ENCODE measurements at regions not wholly inside any gene's neighbourhood (a gene's known extent, or its start where the extent isn't known, plus 50 kb on each side); places are given as distances from the start of the nearest gene placed in this dataset.

- no peak overlapping the region for H3K4me3 ChIP-seq
- H4K20me1 ChIP-seq = no peaks in the 10 kb centered on the region
- H3K36me3 ChIP-seq = no peaks in the 10 kb centered on the region
- TF ChIP-seq Cebpa-rat (IDR thresholded peaks at IDR 0.05) = no peak
- H3K4me2 ChIP-seq = no peak overlapping the region
- no peaks in the 10 kb centered on the region for H3K9me3 ChIP-seq
- H3K9ac ChIP-seq = no peak overlapping the region
- no peaks in the 10 kb centered on the region for H3K27me3 ChIP-seq
- H3K4me1 ChIP-seq = no peaks in the 10 kb centered on the region
- H3K27ac ChIP-seq = no peak overlapping the region
Measured at GRCh38 chr2:40721595-40721994, 269.7 kb upstream of the SLC8A1 start.

DNA sequence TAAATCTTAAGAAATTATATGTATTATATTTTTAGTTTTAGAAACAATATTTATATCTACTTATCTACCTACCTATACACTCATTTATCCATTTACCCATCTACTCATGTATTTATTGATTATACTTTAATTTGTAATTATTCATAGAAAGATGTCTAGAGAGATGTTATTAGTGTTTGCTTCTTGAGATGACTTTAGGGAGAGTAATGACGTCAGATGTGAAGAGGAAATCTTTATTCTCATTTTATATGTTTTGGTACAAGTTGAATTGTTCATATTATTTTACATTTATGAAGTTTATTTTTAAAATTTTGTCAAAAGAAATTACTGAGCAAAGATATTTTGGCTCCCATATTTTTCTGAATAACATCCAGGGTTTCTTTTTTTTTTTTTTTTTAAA is 271.3 kb upstream of the SLC8A1 start:
- no peak for TF ChIP-seq Cebpa-rat (IDR thresholded peaks at IDR 0.05)
- no peaks in the 10 kb centered on the region for H3K36me3 ChIP-seq
- H3K27ac ChIP-seq = no peak overlapping the region
- H3K4me2 ChIP-seq = no peak overlapping the region
- H3K4me1 ChIP-seq = no peaks in the 10 kb centered on the region
- no peak overlapping the region for H3K4me3 ChIP-seq
- no peaks in the 10 kb centered on the region for H3K9me3 ChIP-seq
- H3K9ac ChIP-seq = no peak overlapping the region
- no peaks in the 10 kb centered on the region for H4K20me1 ChIP-seq
- no peaks in the 10 kb centered on the region for H3K27me3 ChIP-seq

- no peak overlapping the region for H3K4me3 ChIP-seq
- no peak overlapping the region for H3K4me2 ChIP-seq
- no peak for TF ChIP-seq Cebpa-rat (IDR thresholded peaks at IDR 0.05)
Measured at GRCh38 chr2:40725040-40725439, 273.1 kb upstream of the SLC8A1 start.

DNA sequence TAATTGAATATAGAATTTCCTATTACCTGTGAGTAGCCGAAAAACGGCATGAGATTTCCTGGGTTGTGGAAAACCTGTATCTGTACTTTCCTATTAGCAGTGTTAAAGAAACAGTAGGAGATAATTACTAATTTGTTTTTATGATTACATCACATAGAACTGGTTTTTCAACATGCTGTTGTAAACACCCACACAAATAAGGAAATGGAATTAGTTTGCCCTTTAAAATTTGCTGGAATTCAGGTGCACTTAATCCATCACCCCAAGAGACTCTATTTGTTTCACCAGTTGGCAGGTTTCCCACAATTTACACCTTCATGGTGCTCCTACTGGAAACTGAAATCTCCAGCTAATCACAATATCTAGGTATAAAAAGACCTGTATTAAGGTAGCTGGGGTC is 274.1 kb upstream of the SLC8A1 start:
- H3K4me2 ChIP-seq = no peak overlapping the region

More at GRCh38 chr2:40725040-40725439, 273.1 kb upstream of the SLC8A1 start:
- H3K9me3 ChIP-seq = no peaks in the 10 kb centered on the region
- no peaks in the 10 kb centered on the region for H3K36me3 ChIP-seq
- H3K4me1 ChIP-seq = no peaks in the 10 kb centered on the region
- no peak overlapping the region for H3K9ac ChIP-seq
- H4K20me1 ChIP-seq = no peaks in the 10 kb centered on the region
- no peak overlapping the region for H3K27ac ChIP-seq
- H3K27me3 ChIP-seq = no peaks in the 10 kb centered on the region

DNA sequence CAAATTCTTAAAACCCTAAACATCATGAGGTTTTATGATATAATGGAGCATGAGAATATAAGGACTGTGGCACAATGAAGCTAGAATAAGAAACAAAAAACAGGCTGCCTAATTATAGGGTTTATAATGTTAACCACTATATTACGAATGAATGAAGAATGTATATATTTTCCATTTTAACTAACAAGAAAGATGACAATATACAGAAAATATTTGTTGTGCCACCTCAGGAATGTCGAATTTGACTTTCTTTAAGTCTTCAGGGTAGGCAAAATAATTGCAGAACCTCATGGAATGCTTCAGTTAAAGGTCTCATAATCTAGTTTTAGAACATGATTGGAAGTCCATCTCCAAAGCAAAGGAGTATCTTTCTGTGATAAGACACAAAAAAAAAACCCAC is 282.9 kb upstream of the SLC8A1 start:
- no peaks in the 10 kb centered on the region for H4K20me1 ChIP-seq
- H3K4me2 ChIP-seq = no peak overlapping the region
- no peak for TF ChIP-seq Cebpa-rat (IDR thresholded peaks at IDR 0.05)
- H3K27ac ChIP-seq = no peak overlapping the region
- H3K9ac ChIP-seq = no peak overlapping the region
- H3K9me3 ChIP-seq = no peaks in the 10 kb centered on the region
- no peaks in the 10 kb centered on the region for H3K27me3 ChIP-seq
- H3K4me1 ChIP-seq = no peaks in the 10 kb centered on the region
- no peak overlapping the region for H3K4me3 ChIP-seq
- H3K36me3 ChIP-seq = no peaks in the 10 kb centered on the region

More for the DNA sequence above, 274.1 kb upstream of the SLC8A1 start:
- Histone ChIP-seq H3K27ac (no peak overlapping the region), H4K20me1 (no peaks in the 10 kb centered on the region), H3K4me1 (no peaks in the 10 kb centered on the region), H3K36me3 (no peaks in the 10 kb centered on the region), H3K4me3 (no peak overlapping the region), H3K9ac (no peak overlapping the region), H3K27me3 (no peaks in the 10 kb centered on the region), H3K9me3 (no peaks in the 10 kb centered on the region)
- TF ChIP-seq Cebpa-rat (IDR thresholded peaks at IDR 0.05) = no peak

GRCh38 chr2:40737180-40737579 is 285.3 kb upstream of the SLC8A1 start:
- TF ChIP-seq Cebpa-rat (IDR thresholded peaks at IDR 0.05) = no peak
- no peaks in the 10 kb centered on the region for H4K20me1 ChIP-seq
- H3K4me1 ChIP-seq = no peaks in the 10 kb centered on the region
- H3K27ac ChIP-seq = no peak overlapping the region
- no peaks in the 10 kb centered on the region for H3K9me3 ChIP-seq
- no peaks in the 10 kb centered on the region for H3K27me3 ChIP-seq
- no peak overlapping the region for H3K9ac ChIP-seq
- H3K4me3 ChIP-seq = no peak overlapping the region
- H3K36me3 ChIP-seq = no peaks in the 10 kb centered on the region
- H3K4me2 ChIP-seq = no peak overlapping the region

DNA sequence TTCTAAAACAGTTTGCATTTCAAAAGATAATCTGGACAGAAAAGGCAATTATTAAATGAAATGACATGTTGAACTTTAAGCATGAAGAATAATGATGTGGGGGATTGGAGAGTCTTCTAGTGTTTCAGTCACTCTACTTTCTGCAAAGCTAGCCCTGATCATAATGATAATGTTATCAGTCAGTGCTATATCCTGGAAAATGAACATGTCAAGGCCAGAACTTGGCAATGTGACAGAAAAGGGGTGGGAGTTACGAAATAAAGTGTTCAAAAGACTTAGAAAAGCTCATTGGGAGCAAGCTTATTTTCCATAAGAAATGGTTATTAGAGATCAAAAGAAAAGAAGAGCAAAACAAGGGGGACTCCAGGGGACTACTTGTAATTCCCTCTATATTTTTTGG is 288.5 kb upstream of the SLC8A1 start:
- H3K4me1 ChIP-seq = no peaks in the 10 kb centered on the region
- no peaks in the 10 kb centered on the region for H3K27me3 ChIP-seq
- no peaks in the 10 kb centered on the region for H3K9me3 ChIP-seq
- no peak overlapping the region for H3K4me2 ChIP-seq
- no peaks in the 10 kb centered on the region for H3K36me3 ChIP-seq
- no peak overlapping the region for H3K9ac ChIP-seq
- H4K20me1 ChIP-seq = no peaks in the 10 kb centered on the region
- H3K27ac ChIP-seq = no peak overlapping the region
- H3K4me3 ChIP-seq = no peak overlapping the region
- no peak for TF ChIP-seq Cebpa-rat (IDR thresholded peaks at IDR 0.05)

DNA sequence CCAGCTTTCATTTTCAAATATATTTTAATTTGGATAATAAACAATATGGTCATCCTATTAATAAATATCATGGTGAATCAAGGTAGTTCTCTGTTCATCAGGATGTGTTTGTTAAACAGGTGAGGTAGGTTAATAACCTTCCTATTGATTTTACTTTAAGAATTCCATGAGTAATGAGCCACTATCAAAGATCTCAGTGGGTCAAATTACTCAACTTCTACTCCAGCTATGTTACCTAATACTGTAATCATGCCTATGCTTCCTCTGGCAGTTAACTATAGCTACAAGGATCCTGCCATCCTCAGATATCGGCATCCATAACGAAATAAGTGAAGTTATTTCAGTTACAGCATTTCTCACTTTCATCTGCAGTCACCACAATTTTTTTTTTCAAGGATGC is 289.6 kb upstream of the SLC8A1 start:
- Histone ChIP-seq H3K27ac (no peak overlapping the region), H3K36me3 (no peaks in the 10 kb centered on the region), H3K9me3 (no peaks in the 10 kb centered on the region), H3K9ac (no peak overlapping the region), H3K4me2 (no peak overlapping the region), H3K4me1 (no peaks in the 10 kb centered on the region), H4K20me1 (no peaks in the 10 kb centered on the region), H3K4me3 (no peak overlapping the region), H3K27me3 (no peaks in the 10 kb centered on the region)
- TF ChIP-seq Cebpa-rat (IDR thresholded peaks at IDR 0.05) = no peak

- no peak overlapping the region for H3K4me2 ChIP-seq
- no peak overlapping the region for H3K9ac ChIP-seq
- no peaks in the 10 kb centered on the region for H3K27me3 ChIP-seq
- TF ChIP-seq Cebpa-rat (IDR thresholded peaks at IDR 0.05) = no peak
- H3K4me3 ChIP-seq = no peak overlapping the region
- H4K20me1 ChIP-seq = no peaks in the 10 kb centered on the region
- no peaks in the 10 kb centered on the region for H3K9me3 ChIP-seq
- no peak overlapping the region for H3K27ac ChIP-seq
- no peaks in the 10 kb centered on the region for H3K36me3 ChIP-seq
- no peaks in the 10 kb centered on the region for H3K4me1 ChIP-seq
Measured at GRCh38 chr2:40746191-40746590, 294.3 kb upstream of the SLC8A1 start.

- Histone ChIP-seq H4K20me1 (no peaks in the 10 kb centered on the region), H3K27me3 (no peaks in the 10 kb centered on the region), H3K9ac (no peak overlapping the region), H3K4me1 (no peaks in the 10 kb centered on the region), H3K36me3 (no peaks in the 10 kb centered on the region), H3K27ac (no peak overlapping the region), H3K9me3 (no peaks in the 10 kb centered on the region), H3K4me3 (no peak overlapping the region), H3K4me2 (no peak overlapping the region)
- no peak for TF ChIP-seq Cebpa-rat (IDR thresholded peaks at IDR 0.05)
Measured at GRCh38 chr2:40751981-40752380, 300.1 kb upstream of the SLC8A1 start.

DNA sequence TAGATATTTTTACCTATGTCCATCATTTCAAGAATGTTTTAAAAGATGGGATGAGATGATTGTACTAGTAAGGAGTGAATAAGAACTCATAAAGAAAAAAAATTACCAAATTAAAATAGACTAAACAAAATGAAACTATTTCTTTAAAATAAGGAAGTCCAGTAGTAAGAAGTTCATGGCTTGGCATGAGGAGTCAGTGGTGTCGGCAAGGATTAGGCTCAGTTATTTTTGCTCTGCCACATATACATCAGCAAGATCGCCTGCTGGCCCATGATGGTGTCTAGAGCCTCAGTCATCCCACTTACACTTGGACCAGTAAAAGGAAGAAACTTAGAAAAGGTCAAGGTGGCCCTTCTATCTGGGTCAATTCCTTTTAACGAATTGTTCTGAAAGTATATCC is 300.9 kb upstream of the SLC8A1 start:
- Histone ChIP-seq H3K9me3 (no peaks in the 10 kb centered on the region), H3K4me1 (no peaks in the 10 kb centered on the region), H3K4me3 (no peak overlapping the region), H4K20me1 (no peaks in the 10 kb centered on the region), H3K36me3 (no peaks in the 10 kb centered on the region), H3K4me2 (no peak overlapping the region), H3K27me3 (no peaks in the 10 kb centered on the region), H3K9ac (no peak overlapping the region), H3K27ac (no peak overlapping the region)
- TF ChIP-seq Cebpa-rat (IDR thresholded peaks at IDR 0.05) = no peak
